T-helper 1 cell treated with Interleukin-12 subunit alpha and Interleukin-12 subunit beta and Interleukin-4 antibody, amounts not matched to agents 30 ng/mL and 1 ng/mL, for 36 hours (primary cell): ENCODE measurements at regions not wholly inside any gene's neighbourhood (a gene's known extent, or its start where the extent isn't known, plus 50 kb on each side); places are given as distances from the start of the nearest gene placed in this dataset.

Experiments used
- intact Hi-C: fragments of 100-400 bp; cut with micrococcal nuclease; formaldehyde crosslinking; loops from one replicate; pipeline ENCODE4 v1.15.1; 2024

DNA sequence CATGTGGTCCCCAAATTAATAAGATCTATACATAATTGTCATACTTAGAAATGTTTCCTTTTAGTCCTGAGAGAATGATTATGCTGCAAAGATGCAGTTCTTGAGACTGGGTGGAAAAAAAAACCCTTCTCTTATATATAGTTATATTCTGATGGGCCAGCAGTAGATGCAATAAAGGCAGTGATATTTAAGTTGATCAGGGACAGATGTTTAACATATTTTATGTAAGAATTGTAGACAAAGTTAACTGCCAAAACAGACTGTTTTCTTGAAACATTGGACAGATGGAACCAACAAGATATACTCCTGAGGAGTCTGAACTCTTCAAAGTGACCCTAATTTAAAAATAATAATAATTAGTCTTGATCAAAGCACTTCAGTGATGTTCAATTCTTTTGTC is 172.0 kb upstream of the LRIG1 start:
- intact Hi-C loops: no loop called here

DNA sequence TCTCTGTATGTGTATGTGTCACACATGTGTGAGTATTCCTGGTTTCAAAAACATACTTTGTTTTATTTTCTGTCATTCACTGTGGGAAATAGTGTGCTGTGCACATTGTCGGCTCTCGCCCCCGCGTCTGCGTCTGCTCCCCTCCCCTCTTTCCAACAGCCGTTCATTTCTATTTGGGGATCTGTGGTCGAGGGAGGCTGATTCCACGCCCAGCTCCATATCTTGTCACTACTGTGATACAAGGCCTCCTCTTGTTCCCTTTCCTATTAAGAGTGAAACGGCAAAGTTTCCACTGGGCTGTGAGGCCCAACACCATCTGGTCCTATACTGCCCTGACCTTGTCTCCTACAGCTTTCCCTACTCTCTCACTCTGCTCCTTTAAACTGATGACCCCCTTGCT is 172.5 kb upstream of the LRIG1 start:
- intact Hi-C loops: no loop called here

DNA sequence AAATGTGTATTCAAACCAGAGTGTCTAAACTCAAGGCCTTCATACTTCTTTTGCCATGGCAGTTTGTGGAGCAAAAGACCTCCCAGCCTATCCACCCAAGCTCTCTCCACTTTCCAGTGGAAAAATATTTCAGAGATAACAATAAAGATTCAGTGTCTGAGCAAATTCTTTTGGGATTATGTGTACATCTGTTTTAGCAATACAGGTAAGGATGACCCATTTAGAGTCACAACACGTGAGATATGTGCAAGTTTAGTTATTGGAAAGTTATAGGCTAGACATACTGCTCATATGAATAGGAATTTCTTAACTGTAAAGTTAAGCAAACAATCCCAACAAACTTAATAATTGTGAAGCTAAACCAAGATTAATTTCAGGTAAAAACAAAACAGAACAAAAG is 174.5 kb upstream of the LRIG1 start:
- intact Hi-C loops: no loop called here

DNA sequence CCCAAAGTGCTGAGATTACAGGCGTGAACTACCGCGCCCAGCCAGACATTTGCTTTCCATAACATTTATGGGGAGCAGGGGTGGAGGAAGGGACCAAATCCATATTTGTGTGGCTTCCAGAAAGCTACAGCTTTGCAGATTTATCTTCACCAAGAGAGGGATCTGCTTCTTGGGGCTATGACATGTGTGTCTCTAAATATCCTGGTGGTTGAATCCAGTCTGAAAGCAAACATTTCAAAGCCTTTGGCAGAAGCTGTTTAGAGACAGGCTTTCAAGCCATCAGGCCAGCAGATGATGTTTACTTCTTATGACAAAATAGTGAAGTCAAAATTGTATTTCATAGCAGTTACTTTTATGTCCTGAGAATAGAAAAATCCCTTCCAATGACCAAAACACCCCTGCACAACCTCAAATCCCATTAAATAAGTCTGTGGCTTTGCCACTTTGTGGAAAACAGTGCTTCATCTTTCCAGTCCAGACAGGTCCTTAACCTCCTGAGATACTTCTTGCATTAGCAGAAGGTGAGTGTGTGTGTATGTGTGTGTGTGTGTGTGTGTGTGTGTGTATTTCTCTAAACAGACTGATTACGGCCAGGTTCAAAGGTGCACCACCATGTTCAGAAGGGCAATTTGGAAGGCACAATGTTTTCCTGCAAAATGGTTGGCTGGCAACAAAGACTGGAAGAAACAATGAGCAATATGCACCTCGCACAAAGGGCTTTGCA is 191.4 kb upstream of the LRIG1 start:
- intact Hi-C loops: no loop called here

DNA sequence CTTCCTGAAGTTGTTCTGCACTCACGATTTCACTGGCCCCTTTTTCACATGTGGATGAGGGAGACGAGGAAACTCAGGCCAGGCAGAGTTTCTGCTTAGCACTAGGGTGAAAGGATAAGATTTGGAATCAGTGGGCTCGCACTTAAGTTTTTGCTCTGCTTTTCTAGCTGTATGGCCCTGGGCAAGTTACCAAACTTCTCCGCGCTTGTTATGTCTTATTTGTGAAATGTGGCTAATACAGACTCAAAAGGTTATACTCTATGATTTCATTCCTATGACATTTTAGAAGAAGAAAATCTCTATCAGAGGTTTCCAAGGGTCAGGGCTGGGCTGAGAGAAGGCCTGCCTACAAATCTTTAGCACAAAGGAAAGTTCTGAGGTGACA is 191.9 kb upstream of the LRIG1 start:
- intact Hi-C loops: no loop called here

DNA sequence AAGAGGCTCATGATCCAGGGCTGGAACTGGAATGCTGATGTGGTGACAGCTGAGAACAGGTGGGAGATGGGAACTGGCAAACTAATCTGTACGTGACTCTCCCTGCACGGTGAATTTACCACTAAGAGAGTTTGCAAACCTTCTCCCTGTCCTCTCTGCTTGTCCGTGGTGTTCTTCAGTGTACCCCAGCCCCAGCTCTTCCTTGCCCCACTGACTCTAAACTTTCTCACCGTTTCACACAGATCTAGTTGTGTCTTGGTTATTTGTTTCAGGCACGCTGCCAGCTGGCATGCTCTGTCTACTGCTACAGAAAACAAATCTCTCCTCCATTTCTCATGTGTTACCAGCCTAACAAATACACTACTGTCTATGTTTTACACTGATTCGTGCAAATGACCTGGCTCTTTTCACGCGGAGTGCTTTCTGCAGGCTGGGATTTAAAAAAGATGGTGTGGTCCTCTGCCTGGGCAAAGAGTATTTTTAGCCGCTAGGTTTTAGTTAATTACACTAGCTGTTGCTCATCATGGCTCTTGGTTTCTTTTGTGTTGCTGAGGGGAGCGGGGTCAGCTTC is 192.7 kb upstream of the LRIG1 start:
- intact Hi-C loops: no loop called here

DNA sequence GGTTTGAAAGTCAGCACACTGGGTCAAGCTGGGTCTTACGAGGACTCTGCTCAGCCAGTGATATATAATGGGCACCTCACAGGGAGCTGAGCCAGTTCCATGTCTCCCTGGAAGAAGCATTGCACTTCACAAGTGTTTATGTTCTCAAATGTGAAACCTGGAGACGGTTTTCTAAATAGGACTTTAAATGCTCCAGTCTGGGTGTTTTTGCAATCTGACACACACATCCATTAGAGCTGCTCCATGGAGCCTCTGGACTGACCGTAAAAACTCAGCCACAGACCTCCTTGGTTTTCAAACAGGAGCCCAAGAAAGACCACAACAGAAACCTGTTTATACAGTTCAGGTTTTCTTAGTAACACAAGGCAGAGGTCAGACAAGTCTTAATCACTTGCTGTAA is 201.3 kb upstream of the LRIG1 start:
- intact Hi-C loops: no loop called here

DNA sequence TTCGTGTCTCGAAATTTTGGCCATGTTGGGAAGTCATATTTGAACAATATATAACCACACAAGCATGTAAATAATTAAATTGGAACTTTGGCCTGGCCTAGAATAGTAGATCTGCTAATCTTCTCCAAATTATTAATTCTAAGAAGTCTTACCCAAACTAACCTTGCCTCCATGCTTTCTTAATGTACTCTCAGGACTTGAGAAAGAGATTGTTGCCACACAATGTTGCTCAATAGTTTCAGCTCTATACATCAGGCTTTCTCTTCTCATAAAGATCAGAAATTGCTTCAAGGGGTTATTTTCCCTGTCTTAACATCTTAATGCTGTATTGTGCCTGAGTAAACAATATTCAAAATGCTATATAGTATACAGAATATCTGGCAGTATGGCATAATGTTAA is 202.7 kb upstream of the LRIG1 start:
- intact Hi-C loops: no loop called here

DNA sequence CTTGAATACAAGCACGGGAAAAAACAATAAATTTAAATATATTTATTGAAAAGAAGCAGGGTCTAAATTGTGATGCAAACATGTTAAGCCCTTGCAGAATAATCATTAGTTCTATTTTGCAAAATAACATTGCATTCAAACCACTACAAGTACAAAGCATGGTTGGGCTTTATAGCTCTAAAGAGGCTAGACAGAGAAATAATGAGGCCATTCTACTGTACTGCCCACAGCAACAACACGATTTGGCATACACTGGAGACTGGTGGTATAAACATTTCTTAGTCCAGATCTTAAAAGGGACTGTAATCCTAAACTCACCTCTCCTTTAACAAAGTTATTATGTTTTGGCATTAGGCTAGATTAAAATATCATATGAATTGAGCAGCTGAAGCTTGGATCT is 204.3 kb upstream of the LRIG1 start:
- intact Hi-C loops: no loop called here

DNA sequence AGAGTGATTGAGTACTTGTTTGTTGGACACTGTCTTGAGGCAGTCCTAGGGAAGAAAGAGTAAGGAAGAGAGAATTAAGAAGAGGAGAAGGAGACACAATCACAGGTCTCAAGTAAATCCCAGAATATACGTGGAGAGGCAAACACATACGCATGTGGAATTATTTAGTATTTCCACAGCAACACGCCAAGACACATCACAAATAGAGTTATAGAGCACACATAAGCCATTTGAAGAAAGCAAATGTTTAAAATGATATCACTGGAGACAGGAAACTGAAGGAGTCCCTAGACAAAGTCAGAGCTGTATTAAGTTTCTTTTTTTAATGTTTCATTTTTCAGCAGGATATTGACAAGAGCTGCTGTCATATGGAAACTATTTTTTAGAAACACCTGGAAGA is 206.1 kb upstream of the LRIG1 start:
- intact Hi-C loops: no loop called here

DNA sequence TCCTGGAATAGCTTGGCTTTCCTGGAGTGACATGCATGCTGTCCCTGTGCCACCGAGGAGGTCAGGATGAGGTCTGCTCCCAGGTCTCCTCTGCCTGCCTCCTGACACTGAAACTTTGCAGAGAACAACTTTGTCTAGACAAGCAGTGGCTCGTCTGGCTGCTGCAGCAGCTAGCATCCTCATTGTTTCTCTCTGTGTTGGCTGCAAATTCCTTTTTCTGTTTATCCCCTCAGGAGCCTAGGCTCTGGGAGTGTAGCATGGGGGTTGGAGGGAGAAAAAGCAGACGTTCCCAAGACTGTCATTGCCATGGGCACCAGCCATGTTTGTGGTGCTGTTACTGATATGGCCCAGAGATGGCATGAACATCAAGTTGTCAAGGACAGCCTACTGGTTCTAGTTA is 208.7 kb upstream of the LRIG1 start:
- intact Hi-C loops: no loop called here

DNA sequence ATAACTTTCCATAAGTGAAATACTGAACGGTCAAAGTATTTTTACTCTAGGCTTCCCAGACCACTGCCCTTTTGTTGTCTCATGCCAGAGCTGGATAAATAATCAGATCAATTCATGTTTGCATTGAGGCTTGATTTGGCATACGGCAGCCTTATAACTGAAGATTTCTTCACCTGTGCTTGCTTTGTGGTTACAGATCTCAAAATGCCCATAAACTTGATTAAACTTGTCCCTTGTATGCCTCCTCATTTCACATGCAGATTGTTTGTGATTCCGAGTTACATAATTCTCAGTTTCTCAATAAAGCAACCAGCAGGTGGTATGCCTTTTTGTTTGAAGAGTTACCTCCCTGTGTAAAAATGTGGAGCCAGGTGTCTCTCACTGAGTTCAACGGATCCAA is 211.4 kb upstream of the LRIG1 start:
- intact Hi-C loops: no loop called here

DNA sequence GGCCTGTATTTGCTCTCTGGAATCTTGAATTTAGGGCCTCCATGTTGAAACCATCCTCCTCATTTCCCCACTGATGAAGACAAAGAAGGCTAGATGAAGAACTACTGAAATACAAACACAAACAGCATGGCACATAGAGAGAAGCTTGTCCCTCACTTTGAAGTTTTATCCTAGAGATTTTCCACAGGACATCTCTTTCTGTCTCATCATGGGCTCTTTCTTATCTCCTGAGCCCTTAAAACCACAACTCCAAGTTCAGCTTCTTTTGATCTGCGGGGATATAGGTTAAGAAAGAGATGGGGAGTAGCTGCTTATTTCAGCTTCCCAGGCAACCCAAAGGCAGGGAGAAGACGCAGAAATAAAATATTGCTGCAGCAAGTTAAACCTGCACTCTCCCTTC is 213.1 kb upstream of the LRIG1 start:
- intact Hi-C loops: no loop called here

DNA sequence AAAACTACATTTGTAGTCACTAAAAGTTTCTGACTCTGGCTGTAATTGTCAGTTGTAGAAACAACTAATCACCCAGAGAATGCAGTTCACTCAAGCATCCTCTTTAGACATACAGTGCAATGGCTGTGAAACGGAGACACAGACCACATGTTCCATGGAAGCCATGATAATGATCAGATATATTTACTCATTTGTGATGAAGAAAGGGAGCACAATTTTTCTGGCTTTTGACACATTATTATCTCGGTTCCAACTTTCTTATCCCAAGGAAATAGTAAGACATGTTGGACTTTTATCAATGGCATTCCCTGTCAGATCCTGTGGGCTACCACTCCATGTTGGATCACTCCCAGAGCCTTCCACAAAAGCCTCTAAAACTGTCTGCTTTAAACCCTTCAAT is 215.0 kb upstream of the LRIG1 start:
- intact Hi-C loops: no loop called here

DNA sequence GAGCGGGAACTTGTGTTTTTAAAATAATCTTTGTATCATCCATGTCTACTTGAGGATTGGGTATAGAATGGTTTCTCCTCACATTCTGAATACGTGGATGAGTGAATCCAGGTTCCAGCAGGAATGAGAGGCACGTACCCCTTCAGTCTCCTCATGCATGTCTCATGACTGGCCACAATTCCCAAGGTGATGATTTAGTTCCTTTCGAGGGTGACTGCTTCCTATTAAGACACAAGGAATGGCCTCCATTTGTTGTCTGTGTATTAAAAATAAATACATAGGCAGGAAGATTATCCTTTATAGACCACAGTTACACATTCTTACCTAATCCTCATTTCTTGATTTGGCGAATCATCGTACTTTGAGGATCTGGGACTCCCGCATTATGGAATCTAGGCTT is 217.0 kb upstream of the LRIG1 start:
- intact Hi-C loops: no loop called here

DNA sequence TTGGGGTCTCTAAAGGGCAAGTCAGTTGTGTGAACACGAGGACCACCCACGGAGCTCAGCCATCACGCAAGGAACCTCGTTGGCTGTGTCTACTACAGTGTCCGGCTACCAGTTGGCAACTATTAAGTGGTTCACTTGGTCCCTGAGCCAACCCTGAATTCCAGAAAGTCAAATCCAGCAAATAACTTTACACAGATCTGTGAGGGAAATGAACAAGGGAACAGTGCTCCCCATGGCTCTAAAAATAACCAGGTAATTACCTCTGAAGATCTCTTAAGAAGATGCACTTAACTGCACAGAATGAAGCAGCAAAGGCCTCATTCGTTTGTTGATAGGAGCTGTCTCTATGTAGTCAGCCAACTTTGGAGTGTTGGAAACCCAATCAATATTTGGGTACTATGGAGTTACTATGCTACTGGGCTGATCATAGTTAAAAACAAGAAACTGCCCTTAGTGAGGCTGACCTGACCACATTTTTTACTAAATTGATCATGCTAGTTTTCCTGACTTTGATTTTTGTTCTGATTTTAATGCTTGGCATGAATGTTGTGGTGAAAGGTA is 219.1 kb upstream of the LRIG1 start:
- intact Hi-C loops: loop anchor here (10.0 kb wide), 1 partner anchor 65 kb away; no protein-coding TSS in a partner anchor

DNA sequence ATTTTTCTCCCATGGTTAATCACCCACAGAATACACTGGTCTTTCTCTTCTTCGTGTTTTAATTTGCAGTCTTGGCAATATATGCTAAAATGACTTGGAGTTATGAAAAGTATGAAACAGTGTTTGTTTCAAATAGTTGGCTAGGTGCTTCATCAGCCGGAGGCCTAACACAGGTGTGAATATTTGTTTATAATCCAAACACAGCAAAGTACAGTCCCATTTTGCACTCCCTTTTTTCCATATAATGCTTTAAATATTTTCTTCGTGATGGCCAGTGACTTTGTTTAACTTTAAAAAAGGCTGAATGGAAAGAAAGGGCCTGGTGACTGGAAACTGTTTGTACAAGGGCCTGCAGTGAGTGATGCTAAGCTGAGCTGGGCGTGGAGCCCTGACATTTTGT is 219.7 kb upstream of the LRIG1 start:
- intact Hi-C loops: loop anchor here (10.0 kb wide), 1 partner anchor 64 kb away; no protein-coding TSS in a partner anchor

DNA sequence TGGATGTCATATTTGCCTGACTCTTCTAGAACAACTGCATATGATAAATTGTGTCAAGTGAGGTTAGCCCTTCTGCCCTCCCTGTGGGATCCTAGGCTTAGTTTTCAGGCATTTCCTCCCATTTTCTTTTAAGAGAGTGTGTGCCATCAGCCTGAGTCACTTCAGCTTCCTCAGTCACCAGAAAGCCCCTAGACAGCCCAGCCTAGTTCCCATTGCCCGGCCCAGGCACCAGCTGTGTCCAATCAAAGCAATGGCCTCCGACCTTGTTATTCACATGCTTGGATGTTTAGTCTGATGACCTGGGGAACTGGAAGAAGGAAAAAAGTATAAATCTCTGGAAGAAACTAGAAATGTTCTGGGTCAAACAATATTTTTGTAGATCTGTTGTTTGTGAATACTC is 221.9 kb upstream of the LRIG1 start:
- intact Hi-C loops: loop anchor here (10.0 kb wide), 1 partner anchor 62 kb away; no protein-coding TSS in a partner anchor

DNA sequence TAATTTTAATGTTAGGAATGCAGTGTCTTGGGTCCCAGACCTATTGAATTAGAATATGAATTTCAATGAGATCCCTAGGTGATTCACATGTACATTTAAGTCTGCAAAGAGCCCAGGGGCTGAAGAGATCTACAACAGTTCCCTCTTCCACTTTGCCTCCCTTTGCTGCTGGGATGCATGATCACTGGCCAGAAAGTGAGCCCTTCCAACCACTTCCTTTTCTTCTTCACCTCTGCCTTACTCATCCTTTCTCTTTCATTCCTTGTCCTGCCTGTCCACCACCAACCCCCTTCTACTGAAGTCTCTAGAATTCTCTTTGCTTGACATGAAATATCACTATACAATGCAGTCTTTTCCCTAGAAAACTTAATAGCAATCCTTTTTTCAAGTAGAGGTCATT is 222.4 kb upstream of the LRIG1 start:
- intact Hi-C loops: loop anchor here (10.0 kb wide), 1 partner anchor 62 kb away; no protein-coding TSS in a partner anchor

DNA sequence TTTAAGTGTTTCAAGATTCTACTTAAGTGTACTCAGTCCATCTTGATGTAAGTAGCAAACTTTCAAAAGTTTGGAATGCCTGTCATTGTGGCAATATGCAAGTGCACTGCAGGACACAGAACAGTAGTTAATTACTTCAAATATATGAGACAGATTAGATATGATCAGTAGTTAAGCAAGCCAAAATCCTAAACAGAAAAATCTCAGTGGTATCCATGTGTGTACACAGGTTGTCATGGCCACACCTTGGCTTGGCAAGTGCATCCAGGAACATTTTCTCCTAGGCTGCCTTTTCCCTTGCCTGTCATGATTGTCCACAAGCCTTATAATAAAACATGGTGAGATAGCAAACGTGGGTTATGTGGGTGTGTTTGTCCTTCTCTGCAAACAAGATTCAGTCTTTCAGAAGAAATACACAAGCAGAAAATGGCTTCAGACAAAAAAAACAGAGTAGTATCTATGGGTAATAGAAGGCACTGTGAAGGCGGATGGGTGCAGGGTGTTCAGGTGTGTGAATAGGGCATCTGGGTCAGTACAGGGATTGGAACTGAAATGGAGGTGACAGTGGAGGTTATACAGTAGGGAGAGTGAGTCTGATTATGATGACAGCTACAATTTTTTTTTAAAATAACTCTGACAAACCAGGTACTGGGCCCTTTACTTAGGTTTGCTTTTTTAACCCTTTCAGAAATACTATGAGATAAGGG is 229.0 kb upstream of the LRIG1 start:
- intact Hi-C loops: loop anchor here (10.0 kb wide), 1 partner anchor 55 kb away; no protein-coding TSS in a partner anchor

DNA sequence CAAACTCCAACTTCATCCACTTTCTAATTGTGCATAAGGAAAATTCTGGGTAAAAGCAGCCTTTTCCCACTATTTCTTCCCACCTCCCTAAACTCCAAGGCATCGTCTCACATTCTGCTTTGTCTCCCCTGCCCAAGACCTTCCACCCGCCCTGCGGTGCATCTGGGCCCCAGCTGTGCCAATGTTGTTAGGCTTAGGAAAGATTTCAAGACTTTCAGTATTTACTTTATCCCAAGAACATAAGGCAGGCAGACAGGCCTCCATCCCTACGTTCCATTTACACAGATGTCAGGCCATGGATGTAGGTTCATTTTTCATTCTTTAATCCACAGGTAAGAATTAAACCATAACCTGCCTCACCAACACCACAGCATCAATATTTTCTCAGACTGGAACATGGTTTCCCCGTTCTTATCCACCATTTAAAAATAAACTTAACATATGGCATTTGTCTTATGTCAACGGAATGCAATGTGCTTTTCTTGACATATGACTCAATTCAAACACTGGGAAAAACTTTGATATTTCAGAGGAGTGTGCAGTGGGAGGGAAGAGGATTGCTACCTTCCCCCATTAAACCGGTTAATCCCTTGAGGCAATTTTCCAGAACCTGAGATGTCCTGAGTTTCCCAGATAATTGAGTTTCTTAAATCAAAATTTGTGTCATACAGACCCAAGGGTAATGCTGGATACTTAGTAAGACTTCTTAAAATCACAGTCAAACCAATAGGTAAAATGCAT is 238.0 kb upstream of the LRIG1 start:
- intact Hi-C loops: no loop called here

DNA sequence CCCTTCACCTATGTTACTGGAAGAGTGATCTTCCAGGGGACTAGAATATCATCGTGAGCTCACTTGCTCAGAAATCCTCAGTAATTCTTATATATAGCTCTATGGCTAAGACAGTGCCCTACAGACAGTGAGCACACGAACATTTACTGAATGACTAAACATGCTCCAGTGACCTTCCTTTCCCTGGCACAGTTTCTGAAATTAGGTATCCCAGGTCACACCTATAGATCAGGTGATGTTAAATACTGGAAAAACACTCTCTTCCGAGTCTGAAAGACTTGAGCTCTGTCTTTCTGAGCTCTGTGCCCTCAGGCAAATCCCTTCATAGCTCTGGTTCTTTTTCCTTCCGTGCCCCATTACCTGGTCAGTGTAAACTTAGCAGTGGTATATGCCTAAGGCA is 239.4 kb upstream of the LRIG1 start:
- intact Hi-C loops: no loop called here
